Stimulated activated CD8-positive, alpha-beta memory T cell treated with anti-CD3 and anti-CD28 coated beads, Interleukin-7, amount 100 ng/mL, for 4 hours (primary cell): ENCODE measurements at regions not wholly inside any gene's neighbourhood (a gene's known extent, or its start where the extent isn't known, plus 50 kb on each side); places are given as distances from the start of the nearest gene placed in this dataset.
"Not testable (repeated sequence)": the region's sequence is repeated elsewhere in the genome, so short reads cannot be mapped to it uniquely, and the experiment has no call there.

Experiments
- DNase-seq, 2 donors: peaks; one replicate each; pipeline ENCODE4 v3.0.0-alpha.2; 2020; ENCODE audit warnings: low read depth in 2 of 2

DNA sequence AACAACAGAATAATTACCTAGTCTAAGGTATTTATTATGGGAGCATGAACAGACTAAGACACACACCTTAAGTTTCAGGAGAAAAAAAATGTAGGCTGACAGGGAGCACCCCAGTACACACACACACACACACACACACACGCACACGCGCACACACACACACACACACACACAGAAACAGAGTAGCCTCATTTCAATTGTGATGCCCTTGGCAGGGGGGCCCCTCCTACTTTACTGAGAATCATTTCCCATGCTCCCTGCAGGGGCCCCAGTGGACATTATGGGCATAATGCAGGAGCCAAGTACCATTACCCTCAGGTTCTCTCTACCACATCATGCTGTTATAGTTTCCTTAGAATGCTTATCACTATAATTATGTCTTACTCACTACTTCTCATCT lies 104.9 kb downstream of the CDC7 start:
- no peak for DNase-seq

- no peak for DNase-seq
Observed at GRCh38 chr1:91606546-91607078, 106.0 kb downstream of the CDC7 start.

DNA sequence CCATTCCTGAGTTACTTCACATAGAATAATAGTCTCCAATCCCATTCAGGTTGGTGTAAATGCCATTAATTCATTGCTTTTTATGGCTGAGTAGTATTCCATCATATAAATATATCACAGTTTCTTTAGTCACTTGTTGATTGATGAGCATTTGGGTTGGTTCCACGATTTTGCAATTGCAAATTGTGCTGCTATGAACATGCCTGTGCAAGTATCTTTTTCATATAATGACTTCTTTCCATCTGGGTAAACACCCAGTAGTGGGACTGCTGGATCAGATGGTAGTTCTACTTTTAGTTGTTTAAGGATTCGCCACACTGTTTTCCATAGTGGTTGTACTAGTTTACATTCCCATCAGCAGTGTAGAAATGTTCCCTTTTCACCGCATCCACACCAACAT lies 107.0 kb downstream of the CDC7 start:
- DNase-seq: not testable (repeated sequence)

DNA sequence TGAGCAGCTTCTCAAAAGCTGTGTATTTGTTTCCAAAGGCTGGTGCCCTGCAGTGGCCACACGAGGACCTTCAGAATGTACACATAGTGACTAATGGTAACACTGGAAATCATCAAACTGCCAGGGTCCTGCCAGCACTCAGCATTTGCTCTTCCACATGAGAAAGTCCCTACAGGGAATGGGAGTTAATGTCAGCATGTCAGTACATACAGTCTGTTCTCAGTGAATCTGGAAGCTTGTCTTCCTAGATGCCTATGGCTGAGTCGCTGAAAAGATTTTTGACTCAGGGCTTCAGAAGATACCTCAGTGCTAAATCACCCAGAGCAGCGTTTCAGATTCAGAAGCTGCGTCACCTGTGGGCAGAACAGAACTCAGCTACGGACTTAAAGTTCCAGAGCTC lies 108.2 kb downstream of the CDC7 start:
- DNase-seq: no peak

DNA sequence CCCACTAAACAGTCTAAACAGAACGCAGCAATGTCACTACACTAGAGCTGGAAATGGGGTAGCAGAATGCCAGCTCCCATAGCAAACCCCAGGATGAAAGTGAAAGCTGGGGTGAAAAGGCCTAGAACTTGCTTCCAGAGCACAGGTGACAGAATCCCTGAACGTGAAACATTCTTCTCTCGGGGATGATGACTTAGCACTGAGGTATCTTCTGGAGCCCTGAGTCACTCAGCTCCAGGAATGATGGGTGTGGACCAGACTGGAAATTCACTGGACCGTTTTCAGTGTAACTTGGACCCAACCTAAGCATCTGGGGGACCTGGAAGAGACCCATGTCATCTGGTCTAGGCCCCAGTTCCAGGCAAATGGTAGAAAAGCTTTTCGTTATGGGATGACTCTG lies 108.9 kb downstream of the CDC7 start:
- no peak for DNase-seq

DNA sequence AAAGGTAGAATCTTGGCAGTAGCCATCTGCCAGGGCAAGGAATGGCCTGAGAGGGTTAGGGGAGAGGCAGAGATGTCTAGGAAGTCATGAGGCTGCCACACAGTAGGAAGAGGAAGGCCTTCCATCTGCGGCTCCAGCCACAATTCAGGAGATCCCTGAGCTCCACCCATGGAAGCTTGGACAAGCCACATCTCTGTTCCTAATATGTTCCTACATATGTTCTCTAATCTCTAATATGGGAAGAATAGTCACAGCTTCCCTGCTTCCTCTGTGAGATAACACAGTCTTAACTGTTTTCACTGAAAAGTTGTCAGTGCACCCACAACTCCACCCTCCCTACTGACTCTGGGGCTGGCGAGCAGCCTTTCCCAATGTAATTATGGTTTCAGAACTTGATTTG lies 109.5 kb downstream of the CDC7 start:
- no peak for DNase-seq

- DNase-seq: no peak
Observed at GRCh38 chr1:91610789-91611188, 110.1 kb downstream of the CDC7 start.

- DNase-seq: no peak
Observed at GRCh38 chr1:91611483-91611917, 110.8 kb downstream of the CDC7 start.

DNA sequence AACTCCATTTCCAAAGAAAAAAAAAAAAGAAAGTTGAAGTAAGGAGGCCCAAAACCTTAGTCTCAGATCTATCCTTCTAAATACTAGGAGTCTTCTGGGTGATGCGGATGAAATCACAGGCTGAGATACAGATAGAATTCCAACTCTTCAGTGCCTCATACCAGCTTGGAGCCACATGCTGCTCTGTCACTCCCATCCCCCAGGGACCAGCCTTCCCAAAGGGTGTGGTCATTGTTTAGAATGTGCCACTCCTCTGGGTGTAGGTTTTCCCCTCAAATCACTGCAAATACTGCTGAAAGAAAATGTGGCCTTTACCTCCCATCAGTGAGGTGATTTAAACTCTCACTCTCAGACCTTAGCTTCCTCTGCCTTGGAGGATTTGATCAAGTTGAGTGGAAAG lies 112.9 kb downstream of the CDC7 start:
- no peak for DNase-seq

DNA sequence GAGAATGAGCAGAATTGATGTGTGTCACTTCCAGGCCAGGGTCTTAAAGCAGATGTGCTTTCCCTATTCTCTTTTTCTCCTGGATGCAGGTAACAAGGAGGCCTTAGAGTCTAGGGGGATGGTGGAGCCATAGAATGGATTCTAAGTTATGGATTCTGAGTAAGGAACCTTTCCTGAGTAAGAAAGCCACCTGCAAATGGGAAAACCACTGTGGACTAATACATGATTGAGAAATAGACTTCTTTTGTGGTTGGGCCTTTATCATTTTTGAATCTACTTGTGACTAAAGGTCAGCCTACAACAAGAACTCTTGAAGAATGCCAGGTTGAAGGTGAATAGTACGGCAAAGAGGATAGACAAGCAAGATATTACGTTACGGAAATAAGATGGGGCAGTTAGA lies 116.1 kb downstream of the CDC7 start:
- DNase-seq: no peak

GRCh38 chr1:91617285-91617765 lies 116.7 kb downstream of the CDC7 start:
- DNase-seq: no peak

DNA sequence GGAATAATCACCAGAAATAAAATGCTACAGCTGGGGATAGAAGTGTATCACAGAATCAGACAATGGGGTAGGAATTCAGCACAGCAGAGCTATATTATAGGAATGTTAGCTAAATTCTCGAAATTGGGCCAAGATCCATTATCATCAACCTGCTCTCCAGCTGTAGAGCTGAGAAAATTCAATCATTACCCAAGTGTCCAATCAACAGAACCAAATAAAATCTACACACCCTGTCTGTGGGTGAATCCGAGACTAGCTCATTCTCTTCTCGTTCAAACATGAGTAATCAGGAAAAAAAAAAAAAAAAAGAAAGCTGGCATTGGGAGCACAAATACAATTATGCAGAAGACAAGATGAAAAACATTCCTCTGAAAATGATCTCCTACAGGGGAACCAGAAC lies 119.2 kb downstream of the CDC7 start:
- DNase-seq: no peak

DNA sequence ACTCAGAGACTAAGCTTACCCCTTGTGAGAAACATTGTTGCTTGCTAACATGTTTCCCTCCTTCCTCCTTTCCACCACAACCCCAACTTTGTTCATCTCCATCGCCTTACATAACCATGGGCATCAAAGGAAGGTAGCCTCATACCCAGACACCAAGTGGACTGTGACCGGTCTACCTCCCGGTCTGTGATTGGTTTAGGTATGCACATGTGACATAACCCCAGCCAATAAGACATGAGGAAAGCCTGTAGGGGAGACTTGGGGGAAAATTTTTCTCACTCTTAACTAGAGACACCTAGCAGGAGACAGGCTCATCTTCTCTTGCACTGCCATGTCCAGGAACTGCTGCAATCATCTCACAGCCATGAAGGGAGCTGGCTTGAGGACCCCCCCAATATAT lies 120.7 kb downstream of the CDC7 start:
- no peak for DNase-seq

DNA sequence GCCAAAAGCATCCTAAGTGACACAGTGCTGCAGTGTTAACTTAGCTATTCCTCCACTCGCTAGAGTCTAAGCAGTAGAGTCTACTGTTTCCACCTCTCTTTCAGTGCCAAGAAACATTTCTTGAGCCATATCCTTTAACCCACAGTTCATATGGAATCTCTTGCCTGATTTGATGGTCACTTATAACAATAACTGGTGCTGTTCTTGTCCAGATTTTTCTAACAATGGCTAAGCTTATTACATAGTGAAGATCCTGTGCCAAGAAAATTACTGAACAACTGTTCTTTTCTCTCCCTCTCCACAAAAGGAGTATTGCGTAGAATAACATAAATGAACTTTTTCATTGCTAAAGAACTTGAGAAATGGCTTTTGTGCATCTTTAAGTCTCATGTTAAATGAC lies 121.3 kb downstream of the CDC7 start:
- no peak for DNase-seq

DNA sequence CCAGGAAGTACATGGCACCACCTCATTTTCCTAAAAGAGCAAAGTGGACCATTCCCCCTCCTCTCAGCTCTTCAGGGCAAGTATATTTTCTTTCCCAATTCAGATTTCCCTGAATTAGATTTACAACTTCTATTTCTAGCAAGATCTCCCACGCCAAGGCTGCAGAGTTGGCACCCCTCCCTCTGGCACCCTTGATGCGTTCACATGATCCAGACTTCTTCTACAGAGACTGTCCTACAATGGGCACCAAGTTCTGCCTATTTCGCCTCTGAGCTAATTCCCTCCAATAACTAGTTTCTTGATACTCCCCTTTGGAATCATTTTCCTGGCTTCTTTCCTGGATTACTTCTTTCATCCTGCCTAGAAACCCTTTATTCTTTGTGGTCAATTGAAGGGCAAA lies 122.0 kb downstream of the CDC7 start:
- no peak for DNase-seq

GRCh38 chr1:91623020-91623419 lies 122.4 kb downstream of the CDC7 start:
- DNase-seq: no peak

GRCh38 chr1:91624331-91624730 lies 123.7 kb downstream of the CDC7 start:
- no peak for DNase-seq
